HK-2 (cell line): ENCODE measurements at regions not wholly inside any gene's neighbourhood (a gene's known extent, or its start where the extent isn't known, plus 50 kb on each side); places are given as distances from the start of the nearest gene placed in this dataset.
"Not testable (repeated sequence)": the region's sequence is repeated elsewhere in the genome, so short reads cannot be mapped to it uniquely, and the experiment has no call there.

ENCODE experiments used
- DNase-seq: peaks from one replicate; pipeline ENCODE4 v3.0.0-alpha.2; 2018; ENCODE audit not compliant: unreplicated experiment

DNA sequence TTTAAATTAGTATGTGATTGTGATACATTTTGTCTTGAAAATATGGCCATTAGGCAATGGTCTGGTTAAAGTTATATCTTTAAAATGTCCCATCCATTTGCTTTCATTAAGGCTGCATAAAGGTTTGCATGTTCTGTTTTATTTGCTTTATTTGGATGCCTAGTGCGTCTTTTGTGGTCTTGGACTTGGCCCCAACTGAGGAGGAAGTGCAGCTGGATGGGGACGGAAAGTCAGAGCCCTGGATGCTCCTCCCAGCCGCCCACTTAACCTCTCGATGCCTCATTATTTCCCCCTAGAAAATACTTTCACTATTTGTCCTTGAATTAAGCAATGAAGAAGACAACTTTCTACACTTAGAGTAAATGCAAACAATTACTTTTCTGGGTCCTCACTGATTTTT lies 898.2 kb downstream of the MCTP2 start:
- DNase-seq: no peak

DNA sequence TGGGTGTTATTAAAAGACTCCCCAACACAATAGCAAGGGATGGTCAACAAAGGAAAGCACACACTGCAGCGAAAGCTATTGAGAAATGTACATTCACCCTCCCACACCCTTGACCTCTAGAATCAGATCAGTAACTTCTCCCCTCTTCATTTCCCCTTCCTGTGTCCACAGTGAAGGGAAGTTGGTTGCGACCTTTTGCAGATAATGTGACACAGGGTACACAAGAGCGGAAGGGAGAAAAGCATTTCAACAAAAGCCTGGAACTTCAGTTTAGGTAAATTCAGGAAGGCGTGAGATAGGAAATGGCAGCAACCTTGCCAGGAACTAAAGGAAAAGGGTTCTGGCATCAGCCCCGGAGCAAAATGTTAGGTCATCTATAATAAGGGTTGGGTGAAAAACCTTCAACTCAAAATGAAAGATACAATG lies 899.8 kb downstream of the MCTP2 start:
- no peak for DNase-seq

DNA sequence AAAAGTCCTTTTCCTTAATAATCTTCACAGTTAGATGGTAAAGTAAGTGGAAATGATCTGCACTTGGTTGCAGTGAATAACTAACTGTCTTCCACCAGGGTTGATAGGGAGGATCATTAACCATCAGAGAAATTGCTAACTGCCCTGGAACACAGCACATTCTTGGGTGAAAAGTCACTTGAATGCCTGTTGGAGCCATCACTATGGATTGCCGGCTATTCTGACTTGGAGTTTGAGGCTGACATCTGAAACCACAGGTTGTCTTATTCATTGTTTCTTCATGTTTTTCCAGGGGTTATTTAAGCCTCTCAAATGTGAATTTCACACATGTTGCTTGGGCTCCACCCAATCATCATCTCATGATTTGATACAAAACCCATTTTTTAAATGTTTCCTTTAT lies 901.4 kb downstream of the MCTP2 start:
- DNase-seq: peak; percentile 46

DNA sequence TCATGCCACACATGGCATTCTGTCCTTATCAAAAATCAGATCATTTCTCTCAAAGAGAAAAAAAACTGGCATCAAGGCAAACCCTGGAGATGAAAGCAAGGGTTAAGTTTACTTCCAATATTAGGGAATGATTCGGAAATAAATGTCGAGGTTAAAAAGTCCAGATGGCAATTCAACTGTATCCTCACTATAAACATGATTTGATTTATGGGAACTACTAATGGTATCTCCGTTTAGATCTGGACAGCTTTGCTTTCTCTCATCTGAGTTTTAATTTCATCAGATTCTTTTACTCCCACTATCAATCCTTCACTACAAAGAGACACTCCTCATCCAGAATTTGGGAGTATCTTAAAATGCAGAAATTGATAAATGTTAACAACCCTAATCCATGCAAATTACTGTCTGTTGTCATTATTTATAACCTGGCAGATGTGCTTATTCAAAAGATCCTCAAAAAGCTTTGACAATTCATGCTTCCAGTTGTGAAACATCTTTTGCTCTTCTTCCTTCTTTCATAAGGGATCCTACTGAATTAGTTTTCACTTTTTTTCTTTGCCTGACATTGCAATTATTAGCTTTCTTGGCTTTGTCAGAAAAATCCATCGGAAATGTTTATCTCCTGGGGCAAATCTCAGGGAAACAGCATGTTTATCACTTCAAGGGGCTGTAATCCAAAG lies 903.2 kb downstream of the MCTP2 start:
- no peak for DNase-seq

DNA sequence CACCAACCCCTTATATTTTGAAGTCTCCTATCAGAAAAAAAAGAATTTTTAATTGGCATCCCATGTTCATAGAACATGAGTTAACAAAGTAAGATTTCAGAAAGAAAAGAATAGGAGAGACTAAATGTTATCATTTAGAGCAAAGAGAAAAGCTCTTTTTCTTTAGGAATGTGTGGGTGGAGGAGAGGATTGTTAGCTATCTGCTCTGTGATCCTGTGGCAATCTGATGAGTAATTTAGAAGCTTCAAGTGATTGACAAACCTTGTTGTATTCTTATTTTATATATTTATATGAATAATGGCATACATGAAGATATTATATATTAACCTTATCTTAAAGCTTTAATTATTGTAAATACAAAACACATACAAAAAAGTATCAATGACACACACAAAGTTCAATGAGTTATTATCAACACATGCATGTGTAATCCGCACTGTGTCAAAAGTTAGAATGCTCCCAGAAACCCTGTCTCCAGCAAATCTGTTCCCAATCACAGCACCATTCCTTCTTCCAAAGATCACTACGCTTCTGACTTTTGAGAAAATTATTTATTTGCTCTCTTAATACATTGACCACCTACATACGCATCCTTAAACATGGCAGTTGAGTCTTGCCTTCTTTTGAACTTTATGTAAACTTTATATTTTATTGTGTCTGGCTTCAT lies 907.4 kb downstream of the MCTP2 start:
- DNase-seq: no peak

DNA sequence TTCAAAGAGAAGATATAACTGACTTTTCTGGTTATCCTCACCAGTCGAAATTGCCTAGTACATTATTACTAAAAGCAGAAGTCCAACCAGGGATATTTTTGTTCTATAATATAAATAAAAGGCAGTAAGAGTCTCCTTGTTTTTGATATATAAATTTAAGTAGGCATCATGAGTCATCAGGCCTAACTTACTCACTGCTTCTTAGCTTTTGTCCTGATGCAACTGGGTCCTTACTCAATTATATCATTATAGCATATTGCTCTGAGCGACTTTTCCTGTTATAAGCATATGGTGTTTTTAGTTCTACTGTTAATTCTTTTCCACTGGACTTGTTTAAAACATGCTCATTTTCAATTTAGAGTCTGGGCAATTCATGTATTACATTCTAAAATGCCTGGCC lies 910.1 kb downstream of the MCTP2 start:
- no peak for DNase-seq

DNA sequence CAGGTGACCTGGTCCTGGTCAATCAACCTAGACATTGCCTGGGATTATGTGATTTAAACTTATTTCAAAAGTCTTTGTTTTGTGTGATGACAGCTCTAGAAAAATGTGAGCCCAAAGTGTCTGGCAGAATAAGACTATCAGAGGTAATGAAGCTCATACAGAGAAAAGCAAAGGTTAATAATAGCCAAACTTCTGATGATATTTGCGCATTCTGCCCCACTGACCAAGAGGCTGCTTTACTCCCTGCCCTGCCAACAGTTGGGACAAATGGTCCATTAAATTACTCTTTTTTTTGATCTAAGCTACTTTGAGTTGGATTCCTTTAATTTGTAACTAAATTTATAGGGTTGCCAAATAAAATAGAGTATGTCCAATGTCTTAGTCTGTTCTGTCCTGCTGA lies 911.2 kb downstream of the MCTP2 start:
- no peak for DNase-seq

GRCh38 chr15:95146481-95146880 lies 915.1 kb downstream of the MCTP2 start:
- DNase-seq: no peak

- no peak for DNase-seq
Measured at GRCh38 chr15:95148183-95148582, 916.8 kb downstream of the MCTP2 start.

DNA sequence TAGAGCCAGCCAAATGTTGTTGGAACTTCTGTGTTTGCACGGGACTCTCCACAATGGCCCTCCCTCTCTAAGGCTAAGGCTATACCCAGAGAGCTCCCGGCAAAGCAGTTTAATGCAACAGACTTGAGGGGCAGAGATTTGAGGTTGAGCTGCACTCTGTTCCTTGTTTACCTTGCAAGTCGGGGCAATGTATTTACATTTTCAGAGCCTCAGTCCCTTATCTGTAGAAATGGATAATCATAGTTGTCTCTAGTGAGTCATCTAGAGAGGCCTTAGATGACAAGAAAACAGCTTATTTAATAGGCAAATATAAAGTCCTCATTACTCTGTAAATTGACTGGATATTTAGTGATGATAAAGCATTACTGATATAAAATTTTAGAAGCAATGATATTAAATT lies 917.7 kb downstream of the MCTP2 start:
- no peak for DNase-seq

- DNase-seq: no peak
Measured at GRCh38 chr15:95149771-95150170, 918.4 kb downstream of the MCTP2 start.

- DNase-seq: no peak
Measured at GRCh38 chr15:95150466-95150865, 919.1 kb downstream of the MCTP2 start.

GRCh38 chr15:95152741-95153140 lies 921.4 kb downstream of the MCTP2 start:
- no peak for DNase-seq

DNA sequence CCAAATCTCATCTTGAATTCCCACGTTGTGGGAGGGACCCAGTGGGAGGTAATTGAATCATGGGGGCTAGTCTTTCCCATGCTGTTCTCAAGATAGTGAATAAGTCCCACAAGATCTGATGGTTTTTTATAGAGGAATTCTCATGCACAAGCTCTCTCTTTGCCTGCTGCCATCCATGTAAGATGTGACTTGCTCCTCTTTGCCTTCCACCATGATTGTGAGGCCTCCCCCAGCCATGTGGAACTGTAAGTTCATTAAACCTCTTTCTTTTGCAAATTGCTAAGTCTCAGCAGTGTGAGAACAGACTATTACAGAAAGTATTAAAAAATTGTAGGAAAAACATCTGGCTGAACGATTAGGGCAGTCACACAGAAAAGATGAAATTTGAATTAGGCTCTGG lies 921.8 kb downstream of the MCTP2 start:
- not testable (repeated sequence) for DNase-seq

- no peak for DNase-seq
Measured at GRCh38 chr15:95160316-95160715, 929.0 kb downstream of the MCTP2 start.

DNA sequence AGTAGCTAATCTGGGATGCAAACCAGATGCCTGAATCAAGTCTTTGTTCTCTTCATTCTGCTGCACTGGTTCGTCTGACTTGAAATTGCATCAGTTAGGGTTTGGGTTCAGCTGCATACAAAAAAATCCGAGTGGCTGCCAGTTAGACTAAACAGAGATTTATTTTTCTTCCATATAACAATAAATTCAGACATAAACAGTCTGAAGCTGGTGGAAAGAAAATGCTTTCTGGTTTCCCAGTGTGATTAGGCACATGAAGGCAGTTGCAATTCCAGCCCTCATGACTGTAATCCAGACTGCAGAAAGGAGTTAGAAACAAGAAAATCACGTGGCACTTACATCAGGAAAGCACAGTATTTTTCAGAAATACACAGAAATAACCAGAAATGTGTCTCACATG lies 930.7 kb downstream of the MCTP2 start:
- DNase-seq: no peak

DNA sequence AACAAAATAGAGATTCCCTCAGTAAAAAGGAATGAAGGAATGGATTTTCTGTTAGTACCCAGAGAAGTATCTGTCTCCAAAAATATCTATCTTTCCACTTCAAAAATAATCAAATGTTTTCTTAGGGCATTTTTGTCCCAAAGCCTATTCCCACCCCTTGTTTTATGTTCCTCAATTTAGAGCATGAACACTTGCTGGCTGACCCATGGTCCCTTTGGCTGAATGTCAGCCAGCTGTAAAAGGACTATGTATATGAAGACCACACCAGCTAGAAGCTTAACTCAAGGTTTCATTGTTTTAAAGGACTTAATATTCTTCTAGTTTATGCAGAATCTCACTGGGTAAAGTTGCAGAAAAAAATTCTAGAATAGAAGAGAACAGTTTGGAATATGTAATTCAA lies 931.2 kb downstream of the MCTP2 start:
- no peak for DNase-seq

DNA sequence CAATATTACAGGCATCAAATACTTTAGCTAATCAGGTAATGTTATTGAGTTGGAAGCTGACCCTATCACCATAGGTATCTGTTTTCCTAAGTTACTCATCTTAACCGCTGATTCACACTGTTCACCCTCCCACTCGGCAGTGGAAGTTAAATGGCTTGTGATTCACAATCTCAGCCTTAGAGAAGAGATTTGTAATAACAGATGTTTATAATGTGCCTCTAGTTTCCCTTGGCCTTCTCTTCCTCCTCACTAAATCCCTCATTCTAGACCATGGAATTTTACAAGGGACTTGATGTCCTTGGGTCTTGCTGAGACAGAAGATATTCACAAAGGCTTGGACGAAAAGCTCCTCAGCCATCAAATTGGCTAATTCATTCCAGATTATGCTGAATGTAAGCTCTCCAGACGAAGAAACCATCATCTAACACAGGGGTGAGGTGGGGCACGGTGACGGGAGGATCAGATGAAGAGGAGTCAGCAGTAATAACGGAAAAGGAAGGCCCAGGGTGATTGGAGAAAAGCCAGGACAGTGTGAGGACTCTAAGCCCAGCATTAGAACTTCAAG lies 931.7 kb downstream of the MCTP2 start:
- DNase-seq: no peak

- no peak for DNase-seq
Measured at GRCh38 chr15:95168152-95168551, 936.8 kb downstream of the MCTP2 start.

DNA sequence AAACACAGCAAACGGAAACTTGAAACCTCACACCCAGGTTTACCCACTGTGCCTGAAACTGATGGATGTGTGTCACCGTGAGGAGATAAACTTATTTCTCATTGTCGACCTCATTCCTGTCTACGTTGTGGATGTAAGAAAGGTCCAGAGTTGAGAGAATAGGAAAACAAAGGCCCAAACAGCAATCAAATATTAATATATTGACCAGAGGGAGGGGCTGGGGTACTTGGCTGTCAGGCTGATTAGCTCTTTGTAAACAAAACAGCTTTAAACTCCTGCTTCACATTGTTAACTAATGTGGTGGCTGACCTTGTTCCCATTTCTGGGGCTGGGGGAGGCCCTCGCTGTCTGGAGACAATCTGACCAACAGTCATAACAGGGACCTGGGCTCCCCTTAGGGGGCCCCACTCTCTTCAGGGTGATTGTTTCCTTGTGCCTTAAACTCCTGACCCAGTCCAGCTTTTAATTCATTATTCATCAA lies 937.6 kb downstream of the MCTP2 start:
- DNase-seq: no peak

DNA sequence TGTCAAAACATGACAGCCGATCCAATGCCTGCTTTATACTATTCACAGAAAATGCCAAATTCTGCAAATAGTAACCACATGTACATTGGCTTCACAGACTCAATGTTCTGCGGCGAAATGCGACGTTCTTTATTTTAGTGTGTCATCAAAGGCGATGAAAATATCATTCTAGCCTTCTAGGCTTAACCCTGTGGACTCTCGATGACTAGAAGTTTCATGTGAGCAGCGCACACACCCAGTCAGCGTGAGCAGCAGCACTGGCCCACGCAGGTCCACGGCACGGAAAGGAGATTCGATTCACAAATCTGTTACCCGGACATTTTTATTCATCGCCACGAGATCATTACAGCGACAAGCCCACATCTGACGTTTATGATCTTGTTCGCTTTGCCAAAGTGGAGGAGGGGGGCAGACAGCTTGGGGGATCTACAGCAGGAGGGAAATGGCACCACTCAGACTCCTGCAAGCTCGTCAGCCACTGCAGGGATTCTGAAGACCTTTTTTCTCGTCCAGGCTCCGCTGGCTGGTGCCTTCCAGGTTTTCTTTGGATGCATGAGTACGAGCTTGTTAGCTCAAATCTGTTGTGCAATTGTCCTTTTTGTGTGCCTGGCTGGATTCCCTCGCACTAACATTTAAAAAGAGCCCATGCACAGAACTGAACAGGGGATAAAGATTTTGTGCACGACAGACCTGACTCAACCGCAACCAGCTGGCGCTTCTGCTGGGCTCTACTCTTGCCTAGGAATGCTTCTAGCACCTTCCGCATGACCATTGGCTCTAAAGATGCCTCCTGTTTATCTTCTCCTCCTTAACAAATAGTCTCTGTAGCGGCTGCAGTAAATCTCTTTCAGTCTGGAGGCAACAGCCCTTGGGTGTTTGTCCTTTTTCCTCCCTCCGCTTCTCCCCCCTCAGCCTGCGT lies 938.4 kb downstream of the MCTP2 start:
- no peak for DNase-seq
